Neural cell (in vitro differentiated cells): ENCODE measurements at regions not wholly inside any gene's neighbourhood (a gene's known extent, or its start where the extent isn't known, plus 50 kb on each side); places are given as distances from the start of the nearest gene placed in this dataset.
"Not testable (repeated sequence)": the region's sequence is repeated elsewhere in the genome, so short reads cannot be mapped to it uniquely, and the experiment has no call there.

ENCODE experiments used
- H2AFZ ChIP-seq: fragments of 200-600, 300-800 bp; sonication (generic), shearing (Covaris generic); 2 replicates; pipeline ENCODE4 v1.6.0; 2014; ENCODE audit warnings: low read depth, mild to moderate bottlenecking, antibody characterized with exemption, low read length, moderate library complexity
- H3F3A ChIP-seq: fragments of 200-600 bp; shearing (Covaris generic); 2 replicates; pipeline ENCODE4 v1.6.1; 2016; ENCODE audit warnings: mild to moderate bottlenecking, moderate library complexity, mixed read lengths, antibody characterized with exemption, low read length; ENCODE audit not compliant: insufficient read depth, poor library complexity, severe bottlenecking
- H3K27ac ChIP-seq: fragments of 200-600, 300-800 bp; sonication (generic), shearing (Covaris generic); 2 replicates; pipeline ENCODE4 v1.5.1; 2014; ENCODE audit warnings: mild to moderate bottlenecking, low read length, moderate library complexity
- H3K27me3 ChIP-seq: fragments of 300-800, 200-600 bp; sonication (generic), shearing (Covaris generic); 2 replicates; pipeline ENCODE4 v1.6.0; 2014; ENCODE audit warnings: mild to moderate bottlenecking, low read depth, low read length, moderate library complexity; ENCODE audit not compliant: insufficient read depth
- H3K36me3 ChIP-seq: fragments of 300-800, 200-600 bp; sonication (generic), shearing (Covaris generic); 2 replicates; pipeline ENCODE4 v1.5.1; 2014; ENCODE audit warnings: mild to moderate bottlenecking, antibody characterized with exemption, low read length, moderate library complexity; ENCODE audit not compliant: insufficient read depth
- H3K4me2 ChIP-seq: fragments of 300-800, 200-600 bp; sonication (generic), shearing (Covaris generic); 2 replicates; pipeline ENCODE4 v1.6.0; 2014; ENCODE audit warnings: mild to moderate bottlenecking, low read length
- H3K4me3 ChIP-seq: fragments of 300-800, 200-600 bp; sonication (generic), shearing (Covaris generic); 2 replicates; pipeline ENCODE4 v1.5.1; 2014; ENCODE audit warnings: mild to moderate bottlenecking, low read length, moderate library complexity
- H3K79me2 ChIP-seq: fragments of 200-600 bp; shearing (Covaris generic); replicated peaks from 2 replicates; pipeline ENCODE4 v1.6.0; 2014; ENCODE audit warnings: mild to moderate bottlenecking, low read length, moderate library complexity; ENCODE audit not compliant: insufficient read depth
- H3K9ac ChIP-seq: fragments of 300-800, 200-600 bp; sonication (generic), shearing (Covaris generic); 2 replicates; pipeline ENCODE4 v1.6.1; 2016; ENCODE audit warnings: mild to moderate bottlenecking, low read length, mixed read lengths
- H3K9me2 ChIP-seq: fragments of 200-600 bp; shearing (Covaris generic); 2 replicates; pipeline ENCODE4 v1.6.1; 2016; ENCODE audit warnings: mild to moderate bottlenecking, low read length, mixed read lengths; ENCODE audit not compliant: insufficient read depth
- H3K9me3 ChIP-seq: fragments of 200-600, 300-800 bp; sonication (generic), shearing (Covaris generic); 2 replicates; pipeline ENCODE4 v1.6.1; 2016; ENCODE audit warnings: mild to moderate bottlenecking, mixed run types, low read length, moderate library complexity, mixed read lengths
- H4K20me1 ChIP-seq: fragments of 200-600 bp; shearing (Covaris generic); 2 replicates; pipeline ENCODE4 v1.6.1; 2016; ENCODE audit warnings: mild to moderate bottlenecking, mixed run types; ENCODE audit not compliant: insufficient read depth

- H3K9ac ChIP-seq, H3K4me3 ChIP-seq, H4K20me1 ChIP-seq, H3K9me3 ChIP-seq, H3K9me2 ChIP-seq, H3K27ac ChIP-seq, H3K79me2 ChIP-seq, H3K36me3 ChIP-seq, H3F3A ChIP-seq, H3K27me3 ChIP-seq, H3K4me2 ChIP-seq, H2AFZ ChIP-seq: not testable (repeated sequence)
Measured at GRCh38 chr7:32747443-32748148, 144.0 kb downstream of the KBTBD2 start.

- not testable (repeated sequence) for H3K79me2 ChIP-seq, H2AFZ ChIP-seq, H3K9ac ChIP-seq, H3K27ac ChIP-seq, H3K9me3 ChIP-seq, H4K20me1 ChIP-seq, H3K36me3 ChIP-seq, H3K27me3 ChIP-seq, H3K4me2 ChIP-seq, H3K9me2 ChIP-seq, H3K4me3 ChIP-seq, H3F3A ChIP-seq
Measured at GRCh38 chr7:32741853-32742476, 149.6 kb downstream of the KBTBD2 start.

GRCh38 chr7:32739749-32740148, 151.8 kb downstream of the KBTBD2 start:
- H3K4me2 ChIP-seq, H3K79me2 ChIP-seq, H3K4me3 ChIP-seq, H3K9me2 ChIP-seq, H3K9me3 ChIP-seq, H3K9ac ChIP-seq, H3K27me3 ChIP-seq, H4K20me1 ChIP-seq, H3F3A ChIP-seq, H3K27ac ChIP-seq, H2AFZ ChIP-seq, H3K36me3 ChIP-seq: not testable (repeated sequence)

GRCh38 chr7:32738390-32738789, 153.2 kb downstream of the KBTBD2 start:
- not testable (repeated sequence) for H3K9ac ChIP-seq, H3K4me2 ChIP-seq, H3K27me3 ChIP-seq, H4K20me1 ChIP-seq, H3K36me3 ChIP-seq, H3F3A ChIP-seq, H2AFZ ChIP-seq, H3K4me3 ChIP-seq, H3K9me2 ChIP-seq, H3K27ac ChIP-seq, H3K9me3 ChIP-seq, H3K79me2 ChIP-seq

- not testable (repeated sequence) for H3K9me3 ChIP-seq, H3K9ac ChIP-seq, H3K9me2 ChIP-seq, H2AFZ ChIP-seq, H3K79me2 ChIP-seq, H3K27ac ChIP-seq, H3K4me3 ChIP-seq, H3K36me3 ChIP-seq, H3K27me3 ChIP-seq, H3K4me2 ChIP-seq, H3F3A ChIP-seq, H4K20me1 ChIP-seq
Measured at GRCh38 chr7:32732767-32733166, 158.8 kb downstream of the KBTBD2 start.

- H2AFZ ChIP-seq, H3K27ac ChIP-seq: not testable (repeated sequence)
Measured at GRCh38 chr7:32729335-32729675, 162.3 kb downstream of the KBTBD2 start.

More at GRCh38 chr7:32729335-32729675, 162.3 kb downstream of the KBTBD2 start:
- H3K79me2 ChIP-seq, H3K9me2 ChIP-seq, H4K20me1 ChIP-seq, H3K36me3 ChIP-seq, H3K9me3 ChIP-seq, H3K4me2 ChIP-seq, H3F3A ChIP-seq, H3K9ac ChIP-seq, H3K27me3 ChIP-seq: not testable (repeated sequence)
- H3K4me3 ChIP-seq = peak overlapping the region; percentile 70
